Keratinocyte (primary cell): ENCODE measurements at regions not wholly inside any gene's neighbourhood (a gene's known extent, or its start where the extent isn't known, plus 50 kb on each side); places are given as distances from the start of the nearest gene placed in this dataset.

Source experiments
- EZH2 ChIP-seq: IDR thresholded peaks from one replicate; pipeline ENCODE4 v1.6.1; 2012; ENCODE audit warnings: inconsistent platforms, mild to moderate bottlenecking, low read length, moderate library complexity
- TF ChIP-seq, protein P1 (sequence below), 3 experiments: IDR thresholded peaks in 1 of 3; conservative IDR thresholded peaks in 1 of 3; optimal IDR thresholded peaks in 1 of 3; 2 replicates in 2 of 3; 3 replicates in 1 of 3; pipeline versions ENCODE3 to v1.5.1; 2011; ENCODE audit warnings: low read length in 3 of 3, mild to moderate bottlenecking in 3 of 3, moderate library complexity in 2 of 3, control low read depth in 1 of 3, inconsistent platforms in 1 of 3; ENCODE audit not compliant: insufficient read depth in 2 of 3; ENCODE audit errors: extremely low read depth in 1 of 3

DNA sequence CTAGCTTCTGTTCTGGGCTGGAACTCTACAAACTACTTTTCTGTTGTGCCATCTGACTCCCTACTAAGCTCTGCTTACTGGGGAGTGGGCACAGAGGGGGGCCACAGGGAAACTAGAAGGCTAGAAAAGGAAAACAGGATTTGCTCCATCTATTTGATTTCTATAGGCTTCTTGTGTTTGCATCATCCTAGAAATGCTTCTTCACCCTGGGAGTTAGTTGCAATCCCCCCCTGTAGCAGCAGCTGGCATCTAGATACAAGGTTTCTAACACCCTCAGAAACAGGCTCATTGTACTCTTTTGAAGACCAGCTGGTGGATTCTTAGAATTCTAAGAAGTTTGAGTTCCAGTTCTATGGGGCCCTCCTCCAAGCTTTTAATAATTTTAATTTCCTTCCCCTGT lies 213.4 kb downstream of the TMA16 start:
- TF ChIP-seq, protein P1, sequence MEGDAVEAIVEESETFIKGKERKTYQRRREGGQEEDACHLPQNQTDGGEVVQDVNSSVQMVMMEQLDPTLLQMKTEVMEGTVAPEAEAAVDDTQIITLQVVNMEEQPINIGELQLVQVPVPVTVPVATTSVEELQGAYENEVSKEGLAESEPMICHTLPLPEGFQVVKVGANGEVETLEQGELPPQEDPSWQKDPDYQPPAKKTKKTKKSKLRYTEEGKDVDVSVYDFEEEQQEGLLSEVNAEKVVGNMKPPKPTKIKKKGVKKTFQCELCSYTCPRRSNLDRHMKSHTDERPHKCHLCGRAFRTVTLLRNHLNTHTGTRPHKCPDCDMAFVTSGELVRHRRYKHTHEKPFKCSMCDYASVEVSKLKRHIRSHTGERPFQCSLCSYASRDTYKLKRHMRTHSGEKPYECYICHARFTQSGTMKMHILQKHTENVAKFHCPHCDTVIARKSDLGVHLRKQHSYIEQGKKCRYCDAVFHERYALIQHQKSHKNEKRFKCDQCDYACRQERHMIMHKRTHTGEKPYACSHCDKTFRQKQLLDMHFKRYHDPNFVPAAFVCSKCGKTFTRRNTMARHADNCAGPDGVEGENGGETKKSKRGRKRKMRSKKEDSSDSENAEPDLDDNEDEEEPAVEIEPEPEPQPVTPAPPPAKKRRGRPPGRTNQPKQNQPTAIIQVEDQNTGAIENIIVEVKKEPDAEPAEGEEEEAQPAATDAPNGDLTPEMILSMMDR (optimal IDR thresholded peaks at IDR 0.05 in 1 of 3, IDR thresholded peaks at IDR 0.05 in 1 of 3, conservative IDR thresholded peaks at IDR 0.05 in 1 of 3; ENCODE audit: extremely low read depth in 1 of 3, insufficient read depth in 2 of 3, low read length in 3 of 3) = no peak
- no peak for TF ChIP-seq EZH2
